ENCODE measurements at regions not wholly inside any gene's neighbourhood (a gene's known extent, or its start where the extent isn't known, plus 50 kb on each side); places are given as distances from the start of the nearest gene placed in this dataset.

- Histone ChIP-seq H3K36me3 (ENCODE audit: insufficient read depth, low read length) (no peaks in the 10 kb centered on the region), H3K4me1 (ENCODE audit: insufficient read depth, low read length) (no peaks in the 10 kb centered on the region), H3K9me3 (ENCODE audit: insufficient read depth, low read length, severe bottlenecking) (no peaks in the 10 kb centered on the region), H3K79me2 (ENCODE audit: insufficient read depth, low read length) (no peaks in the 10 kb centered on the region), H2AFZ (ENCODE audit: low read depth, low read length) (no peak overlapping the region), H3K4me3 (ENCODE audit: low read depth in 1 of 2, low read length in 2 of 2) (no peak overlapping the region), H3K9ac (ENCODE audit: low read depth, low read length) (no peak overlapping the region), H3K27me3 (ENCODE audit: insufficient read depth, low read length, poor library complexity) (no peaks in the 10 kb centered on the region), H4K20me1 (ENCODE audit: insufficient read depth, low read length) (no peaks in the 10 kb centered on the region), H3K27ac (ENCODE audit: low read length) (no peak overlapping the region), H3K4me2 (ENCODE audit: insufficient read depth, low read length) (no peak overlapping the region)
- DNase-seq: no peak
- ATAC-seq (ENCODE audit: insufficient read depth, low read depth): no peak
- no peak for TF ChIP-seq CTCF (IDR thresholded peaks at IDR 0.05; ENCODE audit: borderline replicate concordance, extremely low read depth, low read length, poor library complexity, severe bottlenecking)
- TF ChIP-seq EZH2 (IDR thresholded peaks at IDR 0.05; ENCODE audit: borderline replicate concordance, low read depth, low read length, severe bottlenecking): no peak
These were observed 56.3 kb upstream of the ENTPD6 start for GRCh38 chr20:25139029-25139705.

GRCh38 chr20:25140968-25141367, 54.5 kb upstream of the ENTPD6 start:
- H3K9me3 ChIP-seq (ENCODE audit: insufficient read depth, low read length, severe bottlenecking): no peaks in the 10 kb centered on the region
- DNase-seq (no peak), ATAC-seq (ENCODE audit: insufficient read depth, low read depth) (no peak)
- H4K20me1 ChIP-seq (ENCODE audit: insufficient read depth, low read length): no peaks in the 10 kb centered on the region
- H3K27ac ChIP-seq (ENCODE audit: low read length): no peak overlapping the region
- no peak overlapping the region for H2AFZ ChIP-seq (ENCODE audit: low read depth, low read length)
- no peaks in the 10 kb centered on the region for H3K4me1 ChIP-seq (ENCODE audit: insufficient read depth, low read length)
- no peak overlapping the region for H3K4me3 ChIP-seq (ENCODE audit: low read depth in 1 of 2, low read length in 2 of 2)
- no peak overlapping the region for H3K9ac ChIP-seq (ENCODE audit: low read depth, low read length)
- H3K4me2 ChIP-seq (ENCODE audit: insufficient read depth, low read length): no peak overlapping the region
- no peaks in the 10 kb centered on the region for H3K27me3 ChIP-seq (ENCODE audit: insufficient read depth, low read length, poor library complexity)
- no peak for TF ChIP-seq EZH2 (IDR thresholded peaks at IDR 0.05; ENCODE audit: borderline replicate concordance, low read depth, low read length, severe bottlenecking)
- no peak for TF ChIP-seq CTCF (IDR thresholded peaks at IDR 0.05; ENCODE audit: borderline replicate concordance, extremely low read depth, low read length, poor library complexity, severe bottlenecking)
- no peaks in the 10 kb centered on the region for H3K36me3 ChIP-seq (ENCODE audit: insufficient read depth, low read length)
- H3K79me2 ChIP-seq (ENCODE audit: insufficient read depth, low read length): no peaks in the 10 kb centered on the region

GRCh38 chr20:25142435-25142834, 53.1 kb upstream of the ENTPD6 start:
- H3K4me3 ChIP-seq (ENCODE audit: low read depth in 1 of 2, low read length in 2 of 2): no peak overlapping the region
- DNase-seq: no peak
- no peaks in the 10 kb centered on the region for H3K79me2 ChIP-seq (ENCODE audit: insufficient read depth, low read length)
- ATAC-seq (ENCODE audit: insufficient read depth, low read depth): no peak
- no peaks in the 10 kb centered on the region for H3K9me3 ChIP-seq (ENCODE audit: insufficient read depth, low read length, severe bottlenecking)
- H3K4me1 ChIP-seq (ENCODE audit: insufficient read depth, low read length): no peaks in the 10 kb centered on the region
- no peak overlapping the region for H3K9ac ChIP-seq (ENCODE audit: low read depth, low read length)
- no peak for TF ChIP-seq EZH2 (IDR thresholded peaks at IDR 0.05; ENCODE audit: borderline replicate concordance, low read depth, low read length, severe bottlenecking)
- no peak for TF ChIP-seq CTCF (IDR thresholded peaks at IDR 0.05; ENCODE audit: borderline replicate concordance, extremely low read depth, low read length, poor library complexity, severe bottlenecking)
- no peak overlapping the region for H3K4me2 ChIP-seq (ENCODE audit: insufficient read depth, low read length)
- H3K36me3 ChIP-seq (ENCODE audit: insufficient read depth, low read length): no peaks in the 10 kb centered on the region
- H3K27ac ChIP-seq (ENCODE audit: low read length): no peak overlapping the region
- H4K20me1 ChIP-seq (ENCODE audit: insufficient read depth, low read length): no peaks in the 10 kb centered on the region
- no peaks in the 10 kb centered on the region for H3K27me3 ChIP-seq (ENCODE audit: insufficient read depth, low read length, poor library complexity)
- no peak overlapping the region for H2AFZ ChIP-seq (ENCODE audit: low read depth, low read length)

All from DND-41 (cell line).